Neural progenitor cell (in vitro differentiated cells): ENCODE measurements at regions not wholly inside any gene's neighbourhood (a gene's known extent, or its start where the extent isn't known, plus 50 kb on each side); places are given as distances from the start of the nearest gene placed in this dataset.

Source experiments
- EZH2phosphoT487 ChIP-seq: fragments of 200-600 bp; sonication (generic); IDR thresholded peaks from 2 replicates; pipeline ENCODE4 v1.6.1; 2017; ENCODE audit warnings: antibody characterized with exemption
- TF ChIP-seq, protein P1 (sequence below): fragments of 200-600 bp; sonication (generic); IDR thresholded peaks from 2 replicates; pipeline ENCODE4 v1.5.1; 2017; ENCODE audit warnings: antibody characterized with exemption, mild to moderate bottlenecking

DNA sequence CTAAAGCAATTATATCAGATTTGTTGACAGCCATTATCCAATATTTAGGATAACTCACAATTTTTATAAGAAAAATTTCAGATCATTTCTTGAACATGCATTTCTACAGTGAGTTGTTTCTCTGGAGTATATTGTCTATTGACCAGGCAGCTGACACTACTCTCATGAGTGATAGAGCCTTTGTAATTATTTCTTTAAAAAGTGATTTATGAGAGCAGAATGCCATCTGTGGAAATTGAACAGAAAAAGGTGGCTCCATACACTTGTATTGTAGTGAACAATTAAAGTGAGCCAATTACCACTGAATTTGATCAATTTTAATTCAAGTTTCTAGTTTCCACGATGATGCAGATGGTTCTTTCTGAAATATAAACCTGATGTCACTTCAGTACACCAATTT lies 855.4 kb downstream of the TAF11L14 start:
- TF ChIP-seq, protein P1, sequence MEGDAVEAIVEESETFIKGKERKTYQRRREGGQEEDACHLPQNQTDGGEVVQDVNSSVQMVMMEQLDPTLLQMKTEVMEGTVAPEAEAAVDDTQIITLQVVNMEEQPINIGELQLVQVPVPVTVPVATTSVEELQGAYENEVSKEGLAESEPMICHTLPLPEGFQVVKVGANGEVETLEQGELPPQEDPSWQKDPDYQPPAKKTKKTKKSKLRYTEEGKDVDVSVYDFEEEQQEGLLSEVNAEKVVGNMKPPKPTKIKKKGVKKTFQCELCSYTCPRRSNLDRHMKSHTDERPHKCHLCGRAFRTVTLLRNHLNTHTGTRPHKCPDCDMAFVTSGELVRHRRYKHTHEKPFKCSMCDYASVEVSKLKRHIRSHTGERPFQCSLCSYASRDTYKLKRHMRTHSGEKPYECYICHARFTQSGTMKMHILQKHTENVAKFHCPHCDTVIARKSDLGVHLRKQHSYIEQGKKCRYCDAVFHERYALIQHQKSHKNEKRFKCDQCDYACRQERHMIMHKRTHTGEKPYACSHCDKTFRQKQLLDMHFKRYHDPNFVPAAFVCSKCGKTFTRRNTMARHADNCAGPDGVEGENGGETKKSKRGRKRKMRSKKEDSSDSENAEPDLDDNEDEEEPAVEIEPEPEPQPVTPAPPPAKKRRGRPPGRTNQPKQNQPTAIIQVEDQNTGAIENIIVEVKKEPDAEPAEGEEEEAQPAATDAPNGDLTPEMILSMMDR: no peak
- TF ChIP-seq EZH2phosphoT487: no peak
